ENCODE measurements at regions not wholly inside any gene's neighbourhood (a gene's known extent, or its start where the extent isn't known, plus 50 kb on each side); places are given as distances from the start of the nearest gene placed in this dataset.
"Not testable (repeated sequence)": the region's sequence is repeated elsewhere in the genome, so short reads cannot be mapped to it uniquely, and the experiment has no call there.

DNA sequence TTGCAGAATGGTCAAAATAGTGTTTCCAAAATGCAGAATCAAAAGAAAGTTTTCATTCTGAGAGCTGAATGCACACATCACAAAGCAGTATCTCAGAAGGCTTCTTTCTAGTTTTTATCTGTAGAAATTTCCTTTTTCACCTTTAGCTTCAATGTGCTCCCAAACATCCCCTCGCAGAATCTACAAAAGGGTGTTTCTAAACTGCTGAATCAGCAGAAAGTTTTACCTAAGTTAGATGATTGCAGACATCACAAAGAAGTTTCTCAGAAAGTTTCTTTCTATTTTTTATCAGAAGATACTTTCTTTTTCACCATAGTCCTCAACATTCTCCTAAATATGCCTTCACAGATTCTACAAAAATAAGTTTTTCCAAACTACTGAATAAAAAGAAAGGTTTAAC, 239.8 kb downstream of the OR4A5 start:
- no peak overlapping the region for H3K27ac Mint-ChIP-seq
- peaks cover 8 to 38% of the 10 kb centered on the region in 2 experiments for H3K9me3 ChIP-seq (ENCODE audit: control insufficient read depth in 1 of 2, insufficient read depth in 1 of 2, low read length in 2 of 2)
- no peak for ATAC-seq (ENCODE audit: poor library complexity)
- peaks cover 6% of the 10 kb centered on the region for H3K36me3 Mint-ChIP-seq (ENCODE audit: low read depth)
- no peaks in the 10 kb centered on the region for H3K36me3 ChIP-seq (ENCODE audit: insufficient read depth, low read length)
- H3K9me3 Mint-ChIP-seq, result peaks cover 4% of the 10 kb centered on the region
- TF ChIP-seq, protein P1, sequence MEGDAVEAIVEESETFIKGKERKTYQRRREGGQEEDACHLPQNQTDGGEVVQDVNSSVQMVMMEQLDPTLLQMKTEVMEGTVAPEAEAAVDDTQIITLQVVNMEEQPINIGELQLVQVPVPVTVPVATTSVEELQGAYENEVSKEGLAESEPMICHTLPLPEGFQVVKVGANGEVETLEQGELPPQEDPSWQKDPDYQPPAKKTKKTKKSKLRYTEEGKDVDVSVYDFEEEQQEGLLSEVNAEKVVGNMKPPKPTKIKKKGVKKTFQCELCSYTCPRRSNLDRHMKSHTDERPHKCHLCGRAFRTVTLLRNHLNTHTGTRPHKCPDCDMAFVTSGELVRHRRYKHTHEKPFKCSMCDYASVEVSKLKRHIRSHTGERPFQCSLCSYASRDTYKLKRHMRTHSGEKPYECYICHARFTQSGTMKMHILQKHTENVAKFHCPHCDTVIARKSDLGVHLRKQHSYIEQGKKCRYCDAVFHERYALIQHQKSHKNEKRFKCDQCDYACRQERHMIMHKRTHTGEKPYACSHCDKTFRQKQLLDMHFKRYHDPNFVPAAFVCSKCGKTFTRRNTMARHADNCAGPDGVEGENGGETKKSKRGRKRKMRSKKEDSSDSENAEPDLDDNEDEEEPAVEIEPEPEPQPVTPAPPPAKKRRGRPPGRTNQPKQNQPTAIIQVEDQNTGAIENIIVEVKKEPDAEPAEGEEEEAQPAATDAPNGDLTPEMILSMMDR (IDR thresholded peaks at IDR 0.05), result no peak
- H3K4me3 ChIP-seq (ENCODE audit: low read length), result no peak overlapping the region
- intact Hi-C loops (cut with DNase I, micrococcal nuclease), result no loop called here
- no peaks in the 10 kb centered on the region for H3K4me1 ChIP-seq (ENCODE audit: insufficient read depth, low read length)
- DNase-seq, result no peak
- POLR2A ChIA-PET, result no interaction called here
- no peaks in the 10 kb centered on the region for H3K4me1 Mint-ChIP-seq (ENCODE audit: low read depth)
- H3K27me3 Mint-ChIP-seq, result no peaks in the 10 kb centered on the region
- no peak overlapping the region for H3K4me3 Mint-ChIP-seq
- H3K27me3 ChIP-seq (ENCODE audit: control insufficient read depth in 1 of 2, insufficient read depth in 2 of 2, low read length in 2 of 2), result no peaks in the 10 kb centered on the region
- no peak overlapping the region for H3K27ac ChIP-seq (ENCODE audit: low read depth in 1 of 2, low read length in 2 of 2)
- CTCF ChIA-PET, result no interaction called here

- CTCF ChIA-PET; H3K4me1 Mint-ChIP-seq (ENCODE audit: low read depth): not testable (repeated sequence)
- H3K9me3 ChIP-seq (ENCODE audit: control insufficient read depth in 1 of 2, insufficient read depth in 1 of 2, low read length in 2 of 2), result peaks cover 8 to 38% of the 10 kb centered on the region in 2 experiments
Measured at GRCh38 chr11:54947175-54947574, 240.5 kb downstream of the OR4A5 start.

DNA sequence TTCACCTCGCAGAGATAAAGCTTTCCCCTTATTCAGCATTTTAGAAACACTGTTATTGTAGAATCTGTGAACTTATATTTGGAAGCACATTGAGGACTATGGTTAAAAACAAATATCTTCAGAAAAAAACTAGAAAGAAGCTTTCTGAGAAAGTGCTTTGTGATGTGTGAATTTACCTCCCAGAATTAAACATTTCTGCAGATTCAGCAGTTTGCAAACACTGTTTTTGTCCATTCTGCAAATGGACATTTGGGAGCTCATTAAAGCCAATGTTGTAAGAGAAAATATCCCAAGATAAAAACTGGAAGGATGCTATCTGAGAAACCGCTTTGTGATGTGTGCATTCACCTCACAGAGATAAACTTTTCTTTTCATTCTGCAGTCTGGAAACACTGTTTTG, 272.7 kb downstream of the OR4A5 start:
- Mint-ChIP-seq H3K27me3 (no peaks in the 10 kb centered on the region), H3K4me1 (ENCODE audit: low read depth) (no peaks in the 10 kb centered on the region), H3K9me3 (peaks cover 3% of the 10 kb centered on the region), H3K4me3 (no peak overlapping the region), H3K36me3 (ENCODE audit: low read depth) (peaks cover 16% of the 10 kb centered on the region), H3K27ac (no peak overlapping the region)
- H3K4me1 ChIP-seq (ENCODE audit: insufficient read depth, low read length), result no peaks in the 10 kb centered on the region
- H3K27me3 ChIP-seq (ENCODE audit: control insufficient read depth in 1 of 2, insufficient read depth in 2 of 2, low read length in 2 of 2), result no peaks in the 10 kb centered on the region
- CTCF ChIA-PET, result no interaction called here
- no peaks in the 10 kb centered on the region for H3K36me3 ChIP-seq (ENCODE audit: insufficient read depth, low read length)
- ATAC-seq (ENCODE audit: poor library complexity) (no peak), DNase-seq (no peak)
- TF ChIP-seq, protein P1 (IDR thresholded peaks at IDR 0.05), result no peak
- peaks cover 0 to 73% of the 10 kb centered on the region in 2 experiments for H3K9me3 ChIP-seq (ENCODE audit: control insufficient read depth in 1 of 2, insufficient read depth in 1 of 2, low read length in 2 of 2)
- no peak overlapping the region for H3K27ac ChIP-seq (ENCODE audit: low read depth in 1 of 2, low read length in 2 of 2)
- intact Hi-C loops (cut with DNase I, micrococcal nuclease), result no loop called here
- POLR2A ChIA-PET, result no interaction called here
- no peak overlapping the region for H3K4me3 ChIP-seq (ENCODE audit: low read length)

More at GRCh38 chr11:54947175-54947574, 240.5 kb downstream of the OR4A5 start:
- H3K4me1 ChIP-seq (ENCODE audit: insufficient read depth, low read length); DNase-seq; ATAC-seq (ENCODE audit: poor library complexity); intact Hi-C loops (cut with DNase I, micrococcal nuclease); H3K27me3 ChIP-seq (ENCODE audit: control insufficient read depth in 1 of 2, insufficient read depth in 2 of 2, low read length in 2 of 2); H3K36me3 ChIP-seq (ENCODE audit: insufficient read depth, low read length); POLR2A ChIA-PET; H3K36me3 Mint-ChIP-seq (ENCODE audit: low read depth); H3K4me3 Mint-ChIP-seq; H3K27ac ChIP-seq (ENCODE audit: low read depth in 1 of 2, low read length in 2 of 2); H3K4me3 ChIP-seq (ENCODE audit: low read length); H3K27me3 Mint-ChIP-seq; H3K27ac Mint-ChIP-seq; H3K9me3 Mint-ChIP-seq: not testable (repeated sequence)

GRCh38 chr11:54985731-54986130, 276.2 kb upstream of the TRIM48 start:
- intact Hi-C loops (cut with DNase I, micrococcal nuclease), result no loop called here
- H3K27ac Mint-ChIP-seq, result no peak overlapping the region
- no peaks in the 10 kb centered on the region for H3K9me3 Mint-ChIP-seq
- TF ChIP-seq, protein P1 (IDR thresholded peaks at IDR 0.05), result no peak
- H3K36me3 Mint-ChIP-seq (ENCODE audit: low read depth), result peaks cover 9% of the 10 kb centered on the region
- ATAC-seq (ENCODE audit: poor library complexity) (no peak), DNase-seq (no peak)
- Histone ChIP-seq H3K4me1 (ENCODE audit: insufficient read depth, low read length) (no peaks in the 10 kb centered on the region), H3K27me3 (ENCODE audit: control insufficient read depth in 1 of 2, insufficient read depth in 2 of 2, low read length in 2 of 2) (no peaks in the 10 kb centered on the region), H3K36me3 (ENCODE audit: insufficient read depth, low read length) (no peaks in the 10 kb centered on the region), H3K27ac (ENCODE audit: low read depth in 1 of 2, low read length in 2 of 2) (no peak overlapping the region), H3K9me3 (ENCODE audit: control insufficient read depth in 1 of 2, insufficient read depth in 1 of 2, low read length in 2 of 2) (peaks cover 0 to 43% of the 10 kb centered on the region in 2 experiments), H3K4me3 (ENCODE audit: low read length) (no peak overlapping the region)
- POLR2A ChIA-PET, result interaction anchor here (0.6 kb wide), 1 partner anchor 19 kb away, joined by 3 read pairs; no protein-coding TSS in a partner anchor
- CTCF ChIA-PET, result no interaction called here
- H3K27me3 Mint-ChIP-seq, result no peaks in the 10 kb centered on the region
- H3K4me3 Mint-ChIP-seq, result no peak overlapping the region
- no peaks in the 10 kb centered on the region for H3K4me1 Mint-ChIP-seq (ENCODE audit: low read depth)

DNA sequence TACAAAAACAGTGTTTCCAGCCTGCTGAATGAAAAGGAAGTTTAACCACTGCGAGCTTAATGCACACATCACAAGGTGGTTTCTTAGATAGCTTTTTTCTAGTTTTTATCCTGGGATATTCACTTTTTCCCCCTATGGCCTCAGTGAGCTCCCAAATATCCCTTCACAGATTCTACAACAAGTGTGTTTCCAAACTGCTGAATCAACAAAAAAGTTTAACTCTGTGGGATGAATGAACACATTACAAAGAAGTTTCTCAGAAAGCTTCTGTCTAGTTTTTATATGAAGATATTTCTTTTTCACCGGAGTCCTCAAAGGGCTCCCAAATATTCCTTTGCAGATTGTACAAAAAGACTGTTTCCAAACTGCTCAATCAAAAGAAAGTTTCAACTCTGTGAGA, 233.1 kb upstream of the TRIM48 start:
- POLR2A ChIA-PET; ATAC-seq (ENCODE audit: poor library complexity); H3K36me3 ChIP-seq (ENCODE audit: insufficient read depth, low read length): not testable (repeated sequence)

More for the DNA sequence above, 233.1 kb upstream of the TRIM48 start:
- H3K4me1 Mint-ChIP-seq (ENCODE audit: low read depth); H3K4me3 ChIP-seq (ENCODE audit: low read length); H3K9me3 Mint-ChIP-seq; DNase-seq; H3K27me3 ChIP-seq (ENCODE audit: control insufficient read depth in 1 of 2, insufficient read depth in 2 of 2, low read length in 2 of 2); H3K4me3 Mint-ChIP-seq; H3K27me3 Mint-ChIP-seq; H3K27ac Mint-ChIP-seq; H3K4me1 ChIP-seq (ENCODE audit: insufficient read depth, low read length); CTCF ChIA-PET; H3K27ac ChIP-seq (ENCODE audit: low read depth in 1 of 2, low read length in 2 of 2); intact Hi-C loops (cut with DNase I, micrococcal nuclease): not testable (repeated sequence)
- peaks cover 11% of the 10 kb centered on the region for H3K36me3 Mint-ChIP-seq (ENCODE audit: low read depth)
- H3K9me3 ChIP-seq (ENCODE audit: control insufficient read depth in 1 of 2, insufficient read depth in 1 of 2, low read length in 2 of 2), result peaks cover 0 to 61% of the 10 kb centered on the region in 2 experiments

Data from CD4-positive, alpha-beta T cell (primary cell).